Adrenal gland (tissue), 5 donors: ENCODE measurements at regions not wholly inside any gene's neighbourhood (a gene's known extent, or its start where the extent isn't known, plus 50 kb on each side); places are given as distances from the start of the nearest gene placed in this dataset.

ENCODE experiments used
- POLR2A ChIP-seq, 2 donors: fragments of 450-650 bp; IDR thresholded peaks; one replicate each; pipeline ENCODE4 v1.6.1; 2017; ENCODE audit warnings: antibody characterized with exemption in 2 of 2, mild to moderate bottlenecking in 2 of 2, moderate library complexity in 1 of 2
- TF ChIP-seq, protein P1 (sequence below), 6 experiments: fragments of 450-650 bp in 4 of 6; fragments of 200-600 bp in 2 of 6; sonication (generic) in 1 of 6; IDR thresholded peaks; 1 replicate in 5 of 6; 2 replicates in 1 of 6; pipeline versions ENCODE4 v1.5.1 to v1.8.0; 2016 to 2021; ENCODE audit warnings: antibody characterized with exemption in 6 of 6, mild to moderate bottlenecking in 2 of 6, moderate library complexity in 1 of 6
- donor health status: DM: no; HTN: no; CAD: no.

DNA sequence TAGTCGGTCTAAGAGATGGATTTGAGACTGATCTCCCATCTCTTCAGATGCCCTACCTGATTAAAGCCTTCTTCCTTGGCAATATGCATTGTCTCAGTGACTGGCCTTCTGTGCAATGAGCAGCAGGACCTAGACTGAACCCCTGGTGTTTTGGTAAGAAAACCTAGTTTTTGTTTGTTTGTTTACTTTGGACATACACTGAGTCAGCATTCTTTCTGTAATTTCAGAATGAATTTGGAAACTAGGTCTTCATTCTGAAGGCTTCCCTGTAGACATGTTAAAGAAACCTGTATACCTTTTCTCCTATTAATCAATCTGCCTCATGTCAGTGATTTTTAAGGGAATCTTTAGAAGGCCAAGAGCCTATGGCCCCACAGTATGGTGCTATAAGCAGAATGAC is 597.5 kb upstream of the HTR2C start:
- TF ChIP-seq, protein P1, sequence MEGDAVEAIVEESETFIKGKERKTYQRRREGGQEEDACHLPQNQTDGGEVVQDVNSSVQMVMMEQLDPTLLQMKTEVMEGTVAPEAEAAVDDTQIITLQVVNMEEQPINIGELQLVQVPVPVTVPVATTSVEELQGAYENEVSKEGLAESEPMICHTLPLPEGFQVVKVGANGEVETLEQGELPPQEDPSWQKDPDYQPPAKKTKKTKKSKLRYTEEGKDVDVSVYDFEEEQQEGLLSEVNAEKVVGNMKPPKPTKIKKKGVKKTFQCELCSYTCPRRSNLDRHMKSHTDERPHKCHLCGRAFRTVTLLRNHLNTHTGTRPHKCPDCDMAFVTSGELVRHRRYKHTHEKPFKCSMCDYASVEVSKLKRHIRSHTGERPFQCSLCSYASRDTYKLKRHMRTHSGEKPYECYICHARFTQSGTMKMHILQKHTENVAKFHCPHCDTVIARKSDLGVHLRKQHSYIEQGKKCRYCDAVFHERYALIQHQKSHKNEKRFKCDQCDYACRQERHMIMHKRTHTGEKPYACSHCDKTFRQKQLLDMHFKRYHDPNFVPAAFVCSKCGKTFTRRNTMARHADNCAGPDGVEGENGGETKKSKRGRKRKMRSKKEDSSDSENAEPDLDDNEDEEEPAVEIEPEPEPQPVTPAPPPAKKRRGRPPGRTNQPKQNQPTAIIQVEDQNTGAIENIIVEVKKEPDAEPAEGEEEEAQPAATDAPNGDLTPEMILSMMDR (IDR thresholded peaks at IDR 0.05) = no peak
- no peak for TF ChIP-seq POLR2A (IDR thresholded peaks at IDR 0.05)
